ENCODE measurements at regions not wholly inside any gene's neighbourhood (a gene's known extent, or its start where the extent isn't known, plus 50 kb on each side); places are given as distances from the start of the nearest gene placed in this dataset.

DNA sequence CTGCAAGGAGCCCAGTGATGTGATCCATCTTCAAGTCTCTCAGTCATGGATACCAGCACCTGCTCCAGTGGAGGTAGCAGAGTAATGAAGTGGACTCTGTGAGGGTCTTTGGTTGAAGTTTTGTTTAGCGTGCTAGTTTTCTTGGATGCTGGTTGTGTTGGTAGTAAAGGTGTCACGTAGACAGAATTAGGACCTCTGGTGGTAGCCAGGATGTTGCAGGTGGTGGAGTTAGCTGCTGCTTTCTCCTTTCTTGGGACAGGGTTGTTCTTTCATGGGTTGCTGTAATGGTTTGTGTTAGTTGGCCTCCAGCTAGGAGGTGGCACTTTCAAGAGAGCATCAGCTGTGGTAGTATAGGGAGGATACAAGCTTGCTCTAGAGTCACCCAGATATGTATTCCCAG, 125.2 kb downstream of the ANXA2 start:
- TF ChIP-seq FOXA1 (IDR thresholded peaks at IDR 0.05) (no peak), ARNT (IDR thresholded peaks at IDR 0.05) (no peak), FOXM1 (IDR thresholded peaks at IDR 0.05; ENCODE audit: borderline replicate concordance) (no peak), ELF4 (IDR thresholded peaks at IDR 0.05) (no peak)
